GM13977 (cell line): ENCODE measurements at regions not wholly inside any gene's neighbourhood (a gene's known extent, or its start where the extent isn't known, plus 50 kb on each side); places are given as distances from the start of the nearest gene placed in this dataset.

Experiments
- DNase-seq: peaks from one replicate; pipeline ENCODE4 v3.0.0; 2012; ENCODE audit warnings: low spot score
- CTCF ChIP-seq: IDR thresholded peaks from 2 replicates; pipeline ENCODE4 v1.5.1; 2012; ENCODE audit warnings: mild to moderate bottlenecking, control low read depth; ENCODE audit not compliant: insufficient read depth; ENCODE audit errors: extremely low read depth, missing control alignments
- in situ Hi-C: fragments of 300-500 bp; cut with MboI; formaldehyde crosslinking; loops from one replicate; pipeline ENCODE4 v1.12.0; 2022; ENCODE audit warnings: low sequenced_read_pairs, low pct_unique_long_range_greater_than_20kb, mixed read lengths, inconsistent platforms; ENCODE audit not compliant: unreplicated experiment

GRCh38 chr20:24732076-24732475 is 217.0 kb upstream of the CST7 start:
- in situ Hi-C loops, result no loop called here
- no peak for TF ChIP-seq CTCF
- DNase-seq, result no peak

GRCh38 chr20:24732599-24732998 is 216.5 kb upstream of the CST7 start:
- DNase-seq, result no peak
- TF ChIP-seq CTCF, result no peak
- in situ Hi-C loops, result no loop called here

GRCh38 chr20:24733416-24733815 is 215.7 kb upstream of the CST7 start:
- no peak for DNase-seq
- in situ Hi-C loops, result no loop called here
- no peak for TF ChIP-seq CTCF

GRCh38 chr20:24734139-24734538 is 214.9 kb upstream of the CST7 start:
- in situ Hi-C loops, result no loop called here
- no peak for TF ChIP-seq CTCF
- no peak for DNase-seq

GRCh38 chr20:24735263-24735662 is 213.8 kb upstream of the CST7 start:
- DNase-seq, result no peak

GRCh38 chr20:24736131-24736843 is 212.8 kb upstream of the CST7 start:
- no peak for DNase-seq
- in situ Hi-C loops, result no loop called here
- TF ChIP-seq CTCF, result no peak

More at GRCh38 chr20:24735263-24735662, 213.8 kb upstream of the CST7 start:
- in situ Hi-C loops, result no loop called here
- TF ChIP-seq CTCF, result no peak
